ENCODE measurements at regions not wholly inside any gene's neighbourhood (a gene's known extent, or its start where the extent isn't known, plus 50 kb on each side); places are given as distances from the start of the nearest gene placed in this dataset.

GRCh38 chr5:43840424-43841125, 237.6 kb downstream of the NNT start (continued):
- TF ChIP-seq ZMYM3 (CRISPR knock-in tag; IDR thresholded peaks at IDR 0.05) (no peak), TOE1 (CRISPR knock-in tag; IDR thresholded peaks at IDR 0.05) (no peak), ZBTB4 (CRISPR knock-in tag; IDR thresholded peaks at IDR 0.05; ENCODE audit: borderline replicate concordance) (no peak), ZNF562 (CRISPR knock-in tag; IDR thresholded peaks at IDR 0.05; ENCODE audit: borderline replicate concordance) (no peak), SETDB1 (CRISPR knock-in tag; IDR thresholded peaks at IDR 0.05; ENCODE audit: borderline replicate concordance) (no peak)

- no peak for FAIRE-seq
- in situ Hi-C loops (cut with HindIII; ENCODE audit: extremely low pct_ligation_motif_present, low pct_unique_long_range_greater_than_20kb) (no loop called here), intact Hi-C loops (cut with micrococcal nuclease; ENCODE audit: unreplicated experiment) (no loop called here)
- H3K79me2 ChIP-seq (ENCODE audit: insufficient read depth, low read length) = no peaks in the 10 kb centered on the region
- H4K20me1 ChIP-seq (ENCODE audit: insufficient read depth, low read length) = no peaks in the 10 kb centered on the region
- BruUV-seq (replicated peaks) = no TSS peak
- no peak overlapping the region for H3K9ac ChIP-seq (ENCODE audit: insufficient read depth, low read depth, low read length)
- H3K4me1 ChIP-seq (ENCODE audit: insufficient read depth, low read length) = no peaks in the 10 kb centered on the region
- no peak overlapping the region for H2AFZ ChIP-seq (ENCODE audit: low read length)
- POLR2A ChIA-PET = no interaction called here
- H3K27ac ChIP-seq (ENCODE audit: extremely low read length, insufficient read depth, low read length) = no peak overlapping the region
- H3K36me3 ChIP-seq (replicated peaks in 1 of 2; ENCODE audit: control insufficient read depth in 1 of 2, insufficient read depth in 2 of 2, low read length in 2 of 2) = no peaks in the 10 kb centered on the region
- no peak for ATAC-seq
- H3K27me3 ChIP-seq (ENCODE audit: control insufficient read depth in 1 of 2, insufficient read depth in 2 of 2, low read length in 2 of 2) = no peaks in the 10 kb centered on the region
- H3K4me2 ChIP-seq (ENCODE audit: low read depth, low read length) = no peak overlapping the region
- H3K9me3 ChIP-seq (ENCODE audit: low read length) = no peaks in the 10 kb centered on the region
- H3K4me3 ChIP-seq (replicated peaks in 1 of 3; ENCODE audit: insufficient read depth in 1 of 3, low read depth in 2 of 3, low read length in 3 of 3) = no peak overlapping the region
- no peak for DNase-seq (ENCODE audit: low spot score)
- CTCF ChIA-PET (ENCODE audit: low intra/inter-chr PET ratio, low total read pairs) = no interaction called here
- TF ChIP-seq ZNF326 (CRISPR knock-in tag; IDR thresholded peaks at IDR 0.05; ENCODE audit: borderline replicate concordance) = no peak
- TF ChIP-seq HHEX (CRISPR knock-in tag; IDR thresholded peaks at IDR 0.05) = no peak
- no peak for TF ChIP-seq HBP1 (CRISPR knock-in tag; IDR thresholded peaks at IDR 0.05; ENCODE audit: low read depth)
- no peak for TF ChIP-seq BRD4 (CRISPR knock-in tag; IDR thresholded peaks at IDR 0.05)
- no peak for TF ChIP-seq ZNF768 (CRISPR knock-in tag; IDR thresholded peaks at IDR 0.05)
- no peak for TF ChIP-seq CREB3 (CRISPR knock-in tag; IDR thresholded peaks at IDR 0.05)
- TF ChIP-seq MTA1 (CRISPR knock-in tag; IDR thresholded peaks at IDR 0.05; ENCODE audit: borderline replicate concordance) = no peak
- TF ChIP-seq ZBTB37 (CRISPR knock-in tag; IDR thresholded peaks at IDR 0.05) = no peak
These were observed 236.2 kb downstream of the NNT start for GRCh38 chr5:43839218-43839617.

Data from HepG2 (cell line).